ENCODE measurements at regions not wholly inside any gene's neighbourhood (a gene's known extent, or its start where the extent isn't known, plus 50 kb on each side); places are given as distances from the start of the nearest gene placed in this dataset.

- TF ChIP-seq CTCF (IDR thresholded peaks at IDR 0.05): no peak
- TF ChIP-seq POLR2A (IDR thresholded peaks at IDR 0.05): no peak
These were observed 99.6 kb downstream of the LURAP1L start for GRCh38 chr9:12874395-12874794.

Data from adrenal gland (tissue), 5 donors.